Keratinocyte (primary cell): ENCODE measurements at regions not wholly inside any gene's neighbourhood (a gene's known extent, or its start where the extent isn't known, plus 50 kb on each side); places are given as distances from the start of the nearest gene placed in this dataset.
"Not testable (repeated sequence)": the region's sequence is repeated elsewhere in the genome, so short reads cannot be mapped to it uniquely, and the experiment has no call there.

Experiments used
- DNase-seq: peaks from one replicate; pipeline ENCODE4 v3.0.0-alpha.2; 2011; ENCODE audit warnings: low read depth, missing footprints, low spot score
- FAIRE-seq: peaks from 2 replicates; lab custom pipeline; 2011; peaks lifted over from hg19 to GRCh38; lab: Jason Lieb, UNC
- H2AFZ ChIP-seq: 2 replicates; pipeline ENCODE4 v1.6.0; 2012; ENCODE audit warnings: low read length, control low read depth, inconsistent platforms; ENCODE audit not compliant: control insufficient read depth
- H3K27ac ChIP-seq: 2 replicates; pipeline ENCODE4 v1.5.1; 2011; ENCODE audit warnings: low read length; ENCODE audit not compliant: control insufficient read depth, insufficient read depth
- H3K27me3 ChIP-seq: 3 replicates; pipeline ENCODE4 v1.6.0; 2011; ENCODE audit warnings: low read length; ENCODE audit not compliant: control insufficient read depth, insufficient read depth; ENCODE audit errors: extremely low read depth
- H3K36me3 ChIP-seq, 2 experiments: 2 replicates in 1 of 2; 3 replicates in 1 of 2; pipeline ENCODE4 v1.5.1; 2011; ENCODE audit warnings: low read length in 2 of 2, mild to moderate bottlenecking in 1 of 2; ENCODE audit not compliant: control insufficient read depth in 2 of 2, insufficient read depth in 2 of 2; ENCODE audit errors: extremely low read depth in 1 of 2
- H3K4me1 ChIP-seq: 3 replicates; pipeline ENCODE4 v1.5.1; 2011; ENCODE audit warnings: low read length; ENCODE audit not compliant: control insufficient read depth, insufficient read depth; ENCODE audit errors: extremely low read depth
- H3K4me2 ChIP-seq: 3 replicates; pipeline ENCODE4 v1.6.0; 2011; ENCODE audit warnings: low read depth, low read length; ENCODE audit not compliant: control insufficient read depth, insufficient read depth; ENCODE audit errors: extremely low read depth
- H3K4me3 ChIP-seq, 3 experiments: fragments of 200-600 bp in 1 of 3; sonication (generic) in 1 of 3; 2 replicates in 2 of 3; 3 replicates in 1 of 3; pipeline ENCODE4 v1.5.1; 2011 to 2016; ENCODE audit warnings: low read length in 3 of 3, mild to moderate bottlenecking in 3 of 3, control low read depth in 2 of 3, inconsistent platforms in 1 of 3, low read depth in 1 of 3, mixed read lengths in 1 of 3, mixed run types in 1 of 3, moderate library complexity in 1 of 3; ENCODE audit not compliant: control insufficient read depth in 2 of 3, insufficient read depth in 2 of 3; ENCODE audit errors: extremely low read depth in 1 of 3
- H3K79me2 ChIP-seq: 2 replicates; pipeline ENCODE4 v1.6.0; 2012; ENCODE audit warnings: low read length; ENCODE audit not compliant: control insufficient read depth, insufficient read depth
- H3K9ac ChIP-seq: 3 replicates; pipeline ENCODE4 v1.6.0; 2011; ENCODE audit warnings: low read length; ENCODE audit not compliant: control insufficient read depth, insufficient read depth; ENCODE audit errors: extremely low read depth
- H3K9me1 ChIP-seq: 3 replicates; pipeline ENCODE4 v1.6.0; 2011; ENCODE audit warnings: low read length; ENCODE audit not compliant: control insufficient read depth, insufficient read depth; ENCODE audit errors: extremely low read depth
- H3K9me3 ChIP-seq: 2 replicates; pipeline ENCODE4 v1.5.1; 2012; ENCODE audit warnings: low read depth, low read length; ENCODE audit not compliant: control insufficient read depth
- H4K20me1 ChIP-seq: 3 replicates; pipeline ENCODE4 v1.6.0; 2011; ENCODE audit warnings: low read length; ENCODE audit not compliant: control insufficient read depth, insufficient read depth; ENCODE audit errors: extremely low read depth
- CTCF ChIP-seq, 3 experiments: IDR thresholded peaks in 1 of 3; conservative IDR thresholded peaks in 1 of 3; optimal IDR thresholded peaks in 1 of 3; 2 replicates in 2 of 3; 3 replicates in 1 of 3; pipeline versions ENCODE3 to v1.5.1; 2011; ENCODE audit warnings: low read length in 3 of 3, mild to moderate bottlenecking in 3 of 3, moderate library complexity in 2 of 3, control low read depth in 1 of 3, inconsistent platforms in 1 of 3; ENCODE audit not compliant: insufficient read depth in 2 of 3; ENCODE audit errors: extremely low read depth in 1 of 3
- EZH2 ChIP-seq: IDR thresholded peaks from one replicate; pipeline ENCODE4 v1.6.1; 2012; ENCODE audit warnings: inconsistent platforms, mild to moderate bottlenecking, low read length, moderate library complexity
- dilution Hi-C: fragments of 300-500 bp; cut with MboI; formaldehyde crosslinking; loops from one replicate; pipeline ENCODE4 v1.7.0; 2020; ENCODE audit warnings: low sequenced_read_pairs; ENCODE audit not compliant: extremely low pct_ligation_motif_present

- no peak overlapping the region for H2AFZ ChIP-seq
- H3K4me1 ChIP-seq, result no peaks in the 10 kb centered on the region
- H3K4me2 ChIP-seq, result no peak overlapping the region
- no peak overlapping the region for H3K9ac ChIP-seq
- no peaks in the 10 kb centered on the region for H3K79me2 ChIP-seq
- no peaks in the 10 kb centered on the region for H3K27me3 ChIP-seq
- no peak overlapping the region for H3K4me3 ChIP-seq
- FAIRE-seq (no peak), DNase-seq (no peak)
- TF ChIP-seq EZH2 (no peak), CTCF (optimal IDR thresholded peaks at IDR 0.05 in 1 of 3, IDR thresholded peaks at IDR 0.05 in 1 of 3, conservative IDR thresholded peaks at IDR 0.05 in 1 of 3; ENCODE audit: extremely low read depth in 1 of 3, insufficient read depth in 2 of 3, low read length in 3 of 3) (no peak)
- H3K36me3 ChIP-seq, result no peaks in the 10 kb centered on the region
- H4K20me1 ChIP-seq, result no peaks in the 10 kb centered on the region
- H3K9me1 ChIP-seq, result no peaks in the 10 kb centered on the region
- no peak overlapping the region for H3K27ac ChIP-seq
- no peaks in the 10 kb centered on the region for H3K9me3 ChIP-seq
- dilution Hi-C loops, result no loop called here
These were observed 260.6 kb upstream of the MME start for GRCh38 chr3:154819491-154819890.

- Histone ChIP-seq H3K27ac (no peak overlapping the region), H3K9ac (no peak overlapping the region), H3K36me3 (no peaks in the 10 kb centered on the region), H2AFZ (no peak overlapping the region), H3K9me3 (no peaks in the 10 kb centered on the region), H3K4me2 (no peak overlapping the region), H3K4me1 (no peaks in the 10 kb centered on the region), H3K79me2 (no peaks in the 10 kb centered on the region), H3K27me3 (no peaks in the 10 kb centered on the region), H4K20me1 (no peaks in the 10 kb centered on the region), H3K4me3 (no peak overlapping the region), H3K9me1 (no peaks in the 10 kb centered on the region)
- FAIRE-seq (no peak), DNase-seq (no peak)
- dilution Hi-C loops, result no loop called here
- TF ChIP-seq CTCF (optimal IDR thresholded peaks at IDR 0.05 in 1 of 3, IDR thresholded peaks at IDR 0.05 in 1 of 3, conservative IDR thresholded peaks at IDR 0.05 in 1 of 3; ENCODE audit: extremely low read depth in 1 of 3, insufficient read depth in 2 of 3, low read length in 3 of 3) (no peak), EZH2 (no peak)
These were observed 261.4 kb upstream of the MME start for GRCh38 chr3:154818676-154819255.

- H4K20me1 ChIP-seq, H3K9me3 ChIP-seq, H3K36me3 ChIP-seq, H3K79me2 ChIP-seq, H3K27me3 ChIP-seq, H3K4me3 ChIP-seq, H3K27ac ChIP-seq, H3K4me2 ChIP-seq, dilution Hi-C loops, H2AFZ ChIP-seq, DNase-seq, H3K4me1 ChIP-seq, H3K9ac ChIP-seq, H3K9me1 ChIP-seq: not testable (repeated sequence)
- peak; percentile 67 for FAIRE-seq
These were observed 270.1 kb upstream of the MME start for GRCh38 chr3:154810017-154810416.
